ENCODE measurements at regions not wholly inside any gene's neighbourhood (a gene's known extent, or its start where the extent isn't known, plus 50 kb on each side); places are given as distances from the start of the nearest gene placed in this dataset.

DNA sequence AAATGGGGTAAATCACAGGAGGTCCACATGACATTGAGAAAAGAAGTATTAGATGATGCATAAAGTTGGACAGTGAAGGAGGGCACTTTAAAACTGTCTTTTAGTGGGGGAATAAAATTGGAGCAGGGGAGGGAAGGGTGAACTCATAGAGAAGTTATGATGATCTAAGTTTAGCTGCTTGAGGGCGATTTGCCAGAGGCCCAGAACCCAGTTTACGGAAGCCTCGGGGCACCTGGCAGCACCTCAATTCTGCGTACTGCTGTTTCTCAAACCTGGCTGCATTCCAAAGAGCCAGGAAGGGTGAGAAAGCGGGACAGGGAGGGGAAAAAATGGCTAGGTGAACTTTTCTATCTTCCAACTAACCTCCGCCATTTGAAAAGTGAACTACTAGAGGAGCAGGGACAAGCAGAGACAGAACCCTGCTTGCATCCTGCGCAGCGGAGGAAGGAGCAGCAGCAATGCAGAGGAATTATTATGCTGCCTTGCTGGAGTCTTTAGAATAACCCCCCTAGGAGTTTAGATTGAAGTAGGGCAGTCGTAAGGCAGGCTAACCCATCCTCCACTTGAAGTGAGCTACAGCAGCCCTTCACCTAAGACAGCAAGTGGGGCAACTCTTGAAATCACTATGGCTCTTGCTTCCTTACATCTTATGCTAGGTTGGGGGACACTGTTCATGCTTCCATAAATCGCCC is 316.8 kb downstream of the BRINP1 start:
- Histone ChIP-seq H3K4me3 (no peak overlapping the region), H3K79me2 (ENCODE audit: control insufficient read depth, insufficient read depth, low read length) (no peaks in the 10 kb centered on the region), H3K9ac (ENCODE audit: control insufficient read depth, insufficient read depth, low read length) (no peak overlapping the region), H3K4me1 (ENCODE audit: control insufficient read depth, insufficient read depth, low read length) (no peaks in the 10 kb centered on the region), H4K20me1 (ENCODE audit: control insufficient read depth, insufficient read depth) (no peaks in the 10 kb centered on the region), H3K9me3 (replicated peaks; ENCODE audit: control insufficient read depth, insufficient read depth, low read length) (no peaks in the 10 kb centered on the region), H3K36me3 (ENCODE audit: control insufficient read depth in 2 of 2, insufficient read depth in 2 of 2, low read length in 1 of 2) (no peaks in the 10 kb centered on the region), H3K27ac (ENCODE audit: control insufficient read depth, insufficient read depth) (no peak overlapping the region), H2AFZ (ENCODE audit: control insufficient read depth, low read depth, low read length) (no peak overlapping the region), H3K27me3 (replicated peaks in 1 of 2; ENCODE audit: control insufficient read depth in 2 of 2, insufficient read depth in 2 of 2, low read length in 1 of 2) (no peaks in the 10 kb centered on the region), H3K4me2 (ENCODE audit: control insufficient read depth, insufficient read depth) (no peak overlapping the region)
- ATAC-seq (no peak), FAIRE-seq (no peak), DNase-seq (ENCODE audit: low read depth, low spot score) (no peak)
- ChIA-PET CTCF (no interaction called here), RAD21 (ENCODE audit: unreplicated experiment) (no interaction called here), POLR2A (no interaction called here), SMC1A (ENCODE audit: uncharacterized antibody, unreplicated experiment) (interaction anchor here (1.1 kb wide), 1 partner anchor 23 kb away, joined by 3 read pairs; no protein-coding TSS in a partner anchor)
- intact Hi-C loops (cut with micrococcal nuclease; ENCODE audit: unreplicated experiment) (no loop called here), in situ Hi-C loops (cut with MboI) (no loop called here)
- BruUV-seq (replicated peaks) = no TSS peak
- WGBS (ENCODE audit: insufficient coverage, insufficient replicate concordance, low lambda C conversion rate, missing lambda C conversion rate) = 13% methylated on average over 10 of the region's 10 CpGs
- TF ChIP-seq TCF12 (IDR thresholded peaks at IDR 0.05; ENCODE audit: low read depth, low read length) (no peak), EZH2 (IDR thresholded peaks at IDR 0.05; ENCODE audit: borderline replicate concordance, control insufficient read depth, low read depth, low read length) (no peak), ZNF384 (IDR thresholded peaks at IDR 0.05; ENCODE audit: borderline replicate concordance, low read depth, low read length) (no peak), SMC3 (IDR thresholded peaks at IDR 0.05; ENCODE audit: borderline replicate concordance, low read length) (no peak), SUZ12 (IDR thresholded peaks at IDR 0.05; ENCODE audit: unreplicated experiment) (no peak), ZNF207 (IDR thresholded peaks at IDR 0.05; ENCODE audit: borderline replicate concordance) (no peak), STAT3 (IDR thresholded peaks at IDR 0.05; ENCODE audit: low read depth, low read length) (no peak), SREBF2 (IDR thresholded peaks at IDR 0.05; ENCODE audit: low read length) (no peak), MYC (IDR thresholded peaks at IDR 0.05; ENCODE audit: insufficient read depth, insufficient read length, insufficient replicate concordance, low read length, severe bottlenecking) (no peak), TCF7 (IDR thresholded peaks at IDR 0.05; ENCODE audit: borderline replicate concordance) (no peak), BCL11A (IDR thresholded peaks at IDR 0.05; ENCODE audit: low read depth, low read length) (no peak), MEF2B (IDR thresholded peaks at IDR 0.05; ENCODE audit: partially characterized antibody, poor library complexity, severe bottlenecking) (no peak), IKZF1 (conservative IDR thresholded peaks at IDR 0.05) (no peak), CBFB (IDR thresholded peaks at IDR 0.05; ENCODE audit: low read depth) (no peak)
- TF ChIP-seq, protein P1, sequence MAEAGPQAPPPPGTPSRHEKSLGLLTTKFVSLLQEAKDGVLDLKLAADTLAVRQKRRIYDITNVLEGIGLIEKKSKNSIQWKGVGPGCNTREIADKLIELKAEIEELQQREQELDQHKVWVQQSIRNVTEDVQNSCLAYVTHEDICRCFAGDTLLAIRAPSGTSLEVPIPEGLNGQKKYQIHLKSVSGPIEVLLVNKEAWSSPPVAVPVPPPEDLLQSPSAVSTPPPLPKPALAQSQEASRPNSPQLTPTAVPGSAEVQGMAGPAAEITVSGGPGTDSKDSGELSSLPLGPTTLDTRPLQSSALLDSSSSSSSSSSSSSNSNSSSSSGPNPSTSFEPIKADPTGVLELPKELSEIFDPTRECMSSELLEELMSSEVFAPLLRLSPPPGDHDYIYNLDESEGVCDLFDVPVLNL (IDR thresholded peaks at IDR 0.05; ENCODE audit: low read depth, low read length) = no peak
- TF ChIP-seq, protein P2, sequence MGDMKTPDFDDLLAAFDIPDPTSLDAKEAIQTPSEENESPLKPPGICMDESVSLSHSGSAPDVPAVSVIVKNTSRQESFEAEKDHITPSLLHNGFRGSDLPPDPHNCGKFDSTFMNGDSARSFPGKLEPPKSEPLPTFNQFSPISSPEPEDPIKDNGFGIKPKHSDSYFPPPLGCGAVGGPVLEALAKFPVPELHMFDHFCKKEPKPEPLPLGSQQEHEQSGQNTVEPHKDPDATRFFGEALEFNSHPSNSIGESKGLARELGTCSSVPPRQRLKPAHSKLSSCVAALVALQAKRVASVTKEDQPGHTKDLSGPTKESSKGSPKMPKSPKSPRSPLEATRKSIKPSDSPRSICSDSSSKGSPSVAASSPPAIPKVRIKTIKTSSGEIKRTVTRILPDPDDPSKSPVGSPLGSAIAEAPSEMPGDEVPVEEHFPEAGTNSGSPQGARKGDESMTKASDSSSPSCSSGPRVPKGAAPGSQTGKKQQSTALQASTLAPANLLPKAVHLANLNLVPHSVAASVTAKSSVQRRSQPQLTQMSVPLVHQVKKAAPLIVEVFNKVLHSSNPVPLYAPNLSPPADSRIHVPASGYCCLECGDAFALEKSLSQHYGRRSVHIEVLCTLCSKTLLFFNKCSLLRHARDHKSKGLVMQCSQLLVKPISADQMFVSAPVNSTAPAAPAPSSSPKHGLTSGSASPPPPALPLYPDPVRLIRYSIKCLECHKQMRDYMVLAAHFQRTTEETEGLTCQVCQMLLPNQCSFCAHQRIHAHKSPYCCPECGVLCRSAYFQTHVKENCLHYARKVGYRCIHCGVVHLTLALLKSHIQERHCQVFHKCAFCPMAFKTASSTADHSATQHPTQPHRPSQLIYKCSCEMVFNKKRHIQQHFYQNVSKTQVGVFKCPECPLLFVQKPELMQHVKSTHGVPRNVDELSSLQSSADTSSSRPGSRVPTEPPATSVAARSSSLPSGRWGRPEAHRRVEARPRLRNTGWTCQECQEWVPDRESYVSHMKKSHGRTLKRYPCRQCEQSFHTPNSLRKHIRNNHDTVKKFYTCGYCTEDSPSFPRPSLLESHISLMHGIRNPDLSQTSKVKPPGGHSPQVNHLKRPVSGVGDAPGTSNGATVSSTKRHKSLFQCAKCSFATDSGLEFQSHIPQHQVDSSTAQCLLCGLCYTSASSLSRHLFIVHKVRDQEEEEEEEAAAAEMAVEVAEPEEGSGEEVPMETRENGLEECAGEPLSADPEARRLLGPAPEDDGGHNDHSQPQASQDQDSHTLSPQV (IDR thresholded peaks at IDR 0.05) = no peak

All from GM12878 (cell line).